Activated T-helper 1 cell treated with anti-CD3 and anti-CD28 coated beads, Interleukin-12 subunit alpha, Interleukin-12 subunit beta, Interleukin-2, Interleukin-4 antibody, amounts not matched to agents 30 ng/mL and 10 ng/mL and 1 ng/mL, durations not matched to agents 14 hours and 24 hours and 36 hours (primary cell): ENCODE measurements at regions not wholly inside any gene's neighbourhood (a gene's known extent, or its start where the extent isn't known, plus 50 kb on each side); places are given as distances from the start of the nearest gene placed in this dataset.

Source experiments
- DNase-seq: peaks from one replicate; pipeline ENCODE4 v3.0.0; 2021; ENCODE audit warnings: low spot score
- H3K27ac Mint-ChIP-seq: one replicate; pipeline ENCODE4 v1.8.0; 2021; ENCODE audit warnings: mild to moderate bottlenecking, mixed read lengths
- H3K27me3 Mint-ChIP-seq: one replicate; pipeline ENCODE4 v1.8.0; 2022; ENCODE audit warnings: mild to moderate bottlenecking, moderate library complexity, mixed read lengths; ENCODE audit not compliant: insufficient read depth
- H3K36me3 Mint-ChIP-seq: one replicate; pipeline ENCODE4 v1.8.0; 2021; ENCODE audit warnings: low read depth, mixed read lengths
- H3K4me1 Mint-ChIP-seq: one replicate; pipeline ENCODE4 v1.8.0; 2021; ENCODE audit warnings: low read depth, mixed read lengths
- H3K4me3 Mint-ChIP-seq: one replicate; pipeline ENCODE4 v1.8.0; 2021; ENCODE audit warnings: mild to moderate bottlenecking, moderate library complexity, mixed read lengths
- H3K9me3 Mint-ChIP-seq: one replicate; pipeline ENCODE4 v1.8.0; 2021; ENCODE audit warnings: mixed read lengths
- intact Hi-C: fragments of 100-400 bp; cut with micrococcal nuclease; formaldehyde crosslinking; loops from one replicate; pipeline ENCODE4 v1.15.1; 2024

DNA sequence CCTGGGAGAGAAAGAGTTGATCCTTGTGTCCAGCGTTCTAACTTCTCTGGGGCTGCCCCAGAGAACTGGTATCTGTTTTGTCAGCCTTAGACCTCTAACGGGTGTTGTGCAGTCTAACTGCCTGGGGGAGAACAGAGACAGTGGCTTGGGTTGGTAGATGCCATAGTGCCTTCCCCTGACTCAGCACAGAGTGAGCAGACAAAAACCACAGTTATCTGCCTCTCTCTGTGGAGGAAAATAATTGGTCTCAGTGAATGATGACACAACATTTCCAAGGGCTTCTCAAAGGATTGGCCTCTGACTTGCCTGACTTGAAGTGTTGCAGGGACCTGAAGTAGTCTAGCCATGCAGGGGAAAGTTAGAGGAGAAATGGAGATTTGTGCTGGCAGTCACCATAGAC lies 226.2 kb upstream of the MAN1A1 start:
- Mint-ChIP-seq H3K27me3 (peaks cover 6% of the 10 kb centered on the region), H3K4me1 (no peaks in the 10 kb centered on the region), H3K27ac (no peak overlapping the region), H3K9me3 (peaks cover 7% of the 10 kb centered on the region), H3K4me3 (no peak overlapping the region), H3K36me3 (no peaks in the 10 kb centered on the region)
- intact Hi-C loops = no loop called here
- no peak for DNase-seq

DNA sequence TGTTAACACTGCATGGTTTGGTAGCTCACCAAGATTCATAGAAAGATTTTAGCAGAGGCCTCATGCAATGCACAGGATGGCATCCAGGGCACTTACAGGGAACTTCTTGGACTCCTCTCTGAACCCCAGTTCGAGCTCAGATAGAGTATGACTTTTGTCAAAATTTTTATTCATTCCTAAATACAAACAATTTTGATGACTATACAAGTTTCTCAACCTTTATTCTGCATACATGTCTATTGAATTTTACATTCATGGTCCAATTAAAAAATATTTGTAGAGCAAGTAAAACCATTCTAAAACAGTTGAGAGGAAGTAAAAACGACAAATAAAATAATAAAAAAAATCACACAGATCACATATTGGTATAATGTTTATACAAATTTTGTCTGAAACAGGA lies 219.0 kb upstream of the MAN1A1 start:
- no peaks in the 10 kb centered on the region for H3K4me1 Mint-ChIP-seq
- H3K36me3 Mint-ChIP-seq = no peaks in the 10 kb centered on the region
- no peaks in the 10 kb centered on the region for H3K9me3 Mint-ChIP-seq
- intact Hi-C loops = no loop called here
- no peak overlapping the region for H3K4me3 Mint-ChIP-seq
- DNase-seq = no peak
- no peak overlapping the region for H3K27ac Mint-ChIP-seq
- H3K27me3 Mint-ChIP-seq = no peaks in the 10 kb centered on the region

DNA sequence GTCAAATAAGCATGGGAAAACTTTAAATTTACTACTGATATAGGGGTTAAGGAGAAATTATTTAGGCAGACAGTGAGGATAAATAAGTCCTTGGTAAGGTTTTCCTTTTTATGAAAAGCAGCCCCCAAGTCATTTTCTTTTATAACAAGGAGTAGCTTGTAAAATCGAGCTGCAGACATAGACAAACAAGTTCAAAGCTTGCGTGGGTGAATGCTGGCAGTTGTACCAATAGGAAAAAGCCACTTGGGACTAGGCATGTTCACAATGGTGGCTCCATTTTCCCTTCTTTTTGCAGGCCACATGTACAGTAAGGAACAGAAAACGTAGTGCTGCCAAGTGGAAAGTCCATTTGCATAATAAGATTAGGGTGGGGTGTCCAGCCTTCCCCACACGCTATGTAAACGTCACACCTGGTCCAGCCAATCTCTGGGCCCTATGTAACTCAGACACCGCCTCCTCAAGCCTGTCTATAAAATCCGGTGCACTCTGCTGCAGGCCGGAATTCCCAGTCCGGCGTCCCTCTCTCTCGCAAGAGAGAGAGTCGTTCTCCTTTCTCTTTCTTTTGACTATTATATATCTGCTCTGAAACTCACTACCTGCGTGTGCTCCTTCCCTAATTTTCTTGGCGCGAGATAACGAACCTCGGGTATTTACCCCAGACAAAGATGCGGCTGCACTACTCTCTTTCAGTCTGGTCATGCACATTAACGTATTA lies 217.1 kb upstream of the MAN1A1 start:
- no peak overlapping the region for H3K27ac Mint-ChIP-seq

DNA sequence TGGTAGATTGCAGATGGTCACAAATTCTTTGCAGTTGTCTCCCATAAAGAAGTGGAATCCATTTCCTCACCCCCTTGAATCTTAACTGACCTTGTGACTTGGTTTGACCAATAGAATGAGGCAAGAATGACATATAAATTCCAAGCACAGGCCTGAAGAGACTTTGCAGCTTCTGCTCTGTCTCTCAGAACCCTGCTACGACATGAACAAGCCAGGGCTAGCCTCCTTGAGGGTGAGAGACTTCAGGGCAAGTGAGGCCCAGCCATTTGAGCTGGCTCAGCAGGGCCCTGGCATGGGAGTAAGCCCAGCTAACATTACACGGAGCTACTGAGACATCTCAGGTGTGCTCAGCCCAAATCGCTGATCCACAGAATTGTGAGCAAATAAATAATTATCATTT lies 216.3 kb upstream of the MAN1A1 start:
- intact Hi-C loops = no loop called here
- Mint-ChIP-seq H3K4me3 (no peak overlapping the region), H3K4me1 (no peaks in the 10 kb centered on the region), H3K9me3 (no peaks in the 10 kb centered on the region), H3K27me3 (no peaks in the 10 kb centered on the region), H3K36me3 (no peaks in the 10 kb centered on the region), H3K27ac (no peak overlapping the region)
- no peak for DNase-seq

More for the DNA sequence above, 217.1 kb upstream of the MAN1A1 start:
- H3K4me1 Mint-ChIP-seq = no peaks in the 10 kb centered on the region
- H3K9me3 Mint-ChIP-seq = no peaks in the 10 kb centered on the region
- no peaks in the 10 kb centered on the region for H3K36me3 Mint-ChIP-seq
- intact Hi-C loops = no loop called here
- no peaks in the 10 kb centered on the region for H3K27me3 Mint-ChIP-seq
- DNase-seq = no peak
- H3K4me3 Mint-ChIP-seq = no peak overlapping the region

DNA sequence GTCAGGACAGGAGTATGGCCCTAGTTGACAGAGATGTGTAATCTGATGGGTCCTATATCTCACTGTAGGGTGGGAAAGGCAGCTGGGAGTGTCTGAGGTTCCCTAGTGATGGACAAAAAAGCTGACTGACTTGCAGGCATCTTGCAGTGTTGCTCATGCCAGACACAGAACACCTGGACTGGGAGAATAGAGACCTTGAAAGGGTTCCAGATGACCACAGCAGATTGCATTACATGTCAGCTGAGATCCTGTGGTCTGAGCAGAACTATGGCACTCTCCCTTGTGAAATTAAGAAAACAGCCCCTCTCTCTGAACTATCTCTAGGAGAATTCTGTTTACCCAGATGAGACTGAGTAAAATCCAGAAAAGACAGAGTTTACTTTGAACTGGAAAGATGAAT lies 212.6 kb upstream of the MAN1A1 start:
- Mint-ChIP-seq H3K27me3 (peaks cover 4% of the 10 kb centered on the region), H3K27ac (no peak overlapping the region), H3K4me1 (no peaks in the 10 kb centered on the region), H3K4me3 (no peak overlapping the region), H3K9me3 (no peaks in the 10 kb centered on the region), H3K36me3 (no peaks in the 10 kb centered on the region)
- intact Hi-C loops = no loop called here
- DNase-seq = no peak

DNA sequence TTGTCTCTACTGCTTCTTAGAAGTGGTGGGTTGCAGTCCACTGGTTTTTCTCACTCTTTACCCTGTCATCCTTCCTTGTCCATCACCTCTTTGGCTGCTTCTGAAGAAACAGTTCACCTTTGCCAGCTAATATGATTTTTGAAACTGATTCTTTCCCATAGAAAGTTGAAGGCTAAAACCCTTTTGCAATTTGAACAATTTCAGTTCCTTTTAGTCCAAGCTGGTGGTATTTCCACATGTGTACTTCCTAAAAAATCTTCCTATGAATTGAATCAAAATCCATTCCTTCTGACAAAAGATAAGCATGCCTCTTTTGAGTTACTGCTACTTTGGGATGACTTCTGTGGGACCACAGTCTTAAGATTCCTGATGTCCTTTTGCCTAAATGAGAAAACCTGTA lies 210.0 kb upstream of the MAN1A1 start:
- H3K27ac Mint-ChIP-seq = no peak overlapping the region
- no peak overlapping the region for H3K4me3 Mint-ChIP-seq
- no peaks in the 10 kb centered on the region for H3K4me1 Mint-ChIP-seq
- intact Hi-C loops = no loop called here
- H3K27me3 Mint-ChIP-seq = peaks cover 4% of the 10 kb centered on the region
- no peaks in the 10 kb centered on the region for H3K36me3 Mint-ChIP-seq
- H3K9me3 Mint-ChIP-seq = no peaks in the 10 kb centered on the region
- no peak for DNase-seq

DNA sequence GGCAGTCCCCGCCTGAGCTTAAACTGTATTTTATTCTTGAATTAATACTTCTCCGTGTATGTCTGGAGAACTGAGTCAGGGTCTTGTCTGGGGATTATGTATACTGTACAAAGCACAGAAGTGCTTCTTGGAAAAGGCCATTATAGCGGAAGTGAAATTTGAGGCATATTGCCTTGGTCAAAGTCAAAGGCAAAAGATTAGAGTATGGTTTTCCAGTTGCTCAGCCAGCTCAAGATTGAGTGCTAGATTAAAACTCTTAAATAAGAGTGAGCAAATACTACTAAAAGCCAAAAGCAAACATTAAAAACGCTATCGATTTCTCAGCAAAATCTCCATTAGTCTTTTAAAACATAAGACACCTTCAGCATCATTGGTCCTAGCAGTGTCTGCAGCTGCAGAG lies 207.7 kb upstream of the MAN1A1 start:
- H3K4me3 Mint-ChIP-seq = no peak overlapping the region
- H3K36me3 Mint-ChIP-seq = no peaks in the 10 kb centered on the region
- H3K9me3 Mint-ChIP-seq = no peaks in the 10 kb centered on the region
- no peak for DNase-seq
- H3K27me3 Mint-ChIP-seq = peaks cover 5% of the 10 kb centered on the region
- intact Hi-C loops = no loop called here
- no peaks in the 10 kb centered on the region for H3K4me1 Mint-ChIP-seq
- H3K27ac Mint-ChIP-seq = no peak overlapping the region

DNA sequence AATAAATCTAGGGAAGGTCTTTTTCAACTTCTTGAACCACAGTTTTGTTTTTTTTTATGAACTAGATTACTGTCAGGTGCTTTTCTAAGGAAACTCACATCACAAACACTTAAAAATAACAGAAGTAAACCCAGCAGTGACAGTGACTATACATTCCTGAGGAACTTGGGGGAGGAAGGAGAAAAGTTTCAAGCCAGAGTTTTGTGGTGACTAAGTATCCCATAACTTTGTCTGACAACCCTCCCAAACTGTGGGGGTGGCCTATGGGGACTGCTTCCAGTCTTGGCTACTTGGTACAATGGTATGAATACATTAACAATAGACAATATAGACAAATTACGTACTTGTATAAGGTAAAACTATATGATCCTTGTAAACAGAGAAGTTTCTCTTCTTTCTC lies 202.5 kb upstream of the MAN1A1 start:
- intact Hi-C loops = no loop called here
- Mint-ChIP-seq H3K9me3 (no peaks in the 10 kb centered on the region), H3K27ac (no peak overlapping the region), H3K4me1 (no peaks in the 10 kb centered on the region), H3K4me3 (no peak overlapping the region), H3K27me3 (peaks cover 4% of the 10 kb centered on the region), H3K36me3 (no peaks in the 10 kb centered on the region)
- no peak for DNase-seq

DNA sequence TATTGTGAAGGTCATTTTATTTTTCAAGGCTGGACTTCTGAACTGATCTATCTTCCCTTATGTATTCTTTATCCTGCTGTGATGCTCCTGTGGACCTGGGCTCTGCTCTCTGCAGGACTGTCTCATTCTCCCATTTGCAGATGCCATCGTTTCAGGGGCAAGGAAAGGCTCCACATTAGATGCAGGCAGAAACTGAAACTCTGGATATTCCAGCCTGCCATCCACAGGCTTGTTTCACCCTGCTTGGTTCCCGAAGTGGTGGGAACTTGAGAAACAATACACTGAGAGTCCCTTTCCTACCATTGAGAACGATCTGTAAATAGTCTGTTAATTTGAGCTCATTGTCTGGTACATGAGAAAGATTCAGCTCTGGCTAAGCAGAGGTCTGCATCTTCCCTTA lies 197.5 kb upstream of the MAN1A1 start:
- Mint-ChIP-seq H3K27ac (no peak overlapping the region), H3K4me1 (no peaks in the 10 kb centered on the region), H3K36me3 (no peaks in the 10 kb centered on the region), H3K4me3 (no peak overlapping the region), H3K9me3 (no peaks in the 10 kb centered on the region), H3K27me3 (peaks cover 10% of the 10 kb centered on the region)
- intact Hi-C loops = no loop called here
- DNase-seq = no peak

DNA sequence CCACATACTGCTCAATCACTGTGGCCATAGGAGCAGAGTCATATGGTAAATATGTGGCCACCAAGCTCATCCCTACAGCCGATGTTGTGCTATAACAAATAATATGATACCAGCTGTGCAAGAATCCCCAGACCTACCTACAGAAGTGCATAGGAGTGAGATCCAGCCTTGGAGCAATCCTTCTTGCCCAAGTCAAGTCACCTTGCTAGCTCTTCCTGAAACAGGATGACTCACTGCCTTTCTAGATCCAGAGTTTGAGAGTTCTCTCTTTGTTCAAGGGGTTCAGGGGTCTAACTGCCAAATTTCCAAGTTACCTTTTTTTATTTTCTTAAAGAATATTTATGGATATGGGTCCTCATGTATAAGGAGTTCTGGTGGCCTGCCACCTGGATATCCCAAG lies 195.7 kb upstream of the MAN1A1 start:
- Mint-ChIP-seq H3K9me3 (no peaks in the 10 kb centered on the region), H3K27me3 (peaks cover 8% of the 10 kb centered on the region), H3K27ac (no peak overlapping the region), H3K36me3 (no peaks in the 10 kb centered on the region), H3K4me1 (no peaks in the 10 kb centered on the region), H3K4me3 (no peak overlapping the region)
- intact Hi-C loops = no loop called here
- no peak for DNase-seq

DNA sequence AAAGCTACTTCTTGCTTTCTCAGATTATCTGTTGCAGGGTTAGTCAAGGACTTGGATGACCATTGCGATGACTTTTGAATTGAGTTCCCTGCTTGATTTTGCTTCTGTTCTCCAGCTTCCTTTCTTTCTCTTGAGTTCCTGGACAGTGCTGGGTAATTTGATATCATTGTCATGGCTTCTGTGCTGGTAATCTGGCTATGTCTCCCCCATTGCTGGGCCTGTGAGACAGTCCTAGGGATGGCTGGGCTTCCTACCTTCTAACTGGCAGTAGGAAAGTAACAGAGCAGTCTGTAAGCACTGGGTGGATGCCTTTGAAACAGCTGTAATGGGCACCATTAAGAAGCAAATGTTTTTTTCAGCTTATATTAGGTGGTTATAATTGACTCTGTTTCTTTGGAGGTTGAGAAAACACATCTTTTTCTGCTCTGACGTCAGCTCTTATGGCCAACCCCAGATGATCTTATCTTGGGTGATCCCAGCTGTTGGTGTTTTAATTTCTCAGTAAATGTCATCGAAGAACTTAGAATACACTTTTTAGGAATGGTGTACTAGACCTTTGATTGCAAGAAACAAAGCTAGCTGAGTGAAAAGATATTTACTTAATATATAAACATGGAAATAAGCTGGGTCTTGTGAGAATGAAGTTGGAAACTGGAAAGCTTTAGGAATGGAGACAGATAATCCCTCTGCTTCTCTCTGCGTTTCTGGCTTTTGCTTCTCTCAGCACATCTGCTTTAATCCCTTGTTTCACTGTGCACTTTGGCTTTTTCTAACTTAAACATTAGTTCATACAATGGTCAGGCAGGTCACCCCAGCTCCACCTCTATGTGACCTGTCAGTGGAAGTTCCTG lies 195.0 kb upstream of the MAN1A1 start:
- no peak for DNase-seq
- Mint-ChIP-seq H3K4me3 (no peak overlapping the region), H3K27me3 (peaks cover 8% of the 10 kb centered on the region), H3K9me3 (no peaks in the 10 kb centered on the region), H3K4me1 (no peaks in the 10 kb centered on the region), H3K27ac (no peak overlapping the region), H3K36me3 (no peaks in the 10 kb centered on the region)
- intact Hi-C loops = no loop called here

DNA sequence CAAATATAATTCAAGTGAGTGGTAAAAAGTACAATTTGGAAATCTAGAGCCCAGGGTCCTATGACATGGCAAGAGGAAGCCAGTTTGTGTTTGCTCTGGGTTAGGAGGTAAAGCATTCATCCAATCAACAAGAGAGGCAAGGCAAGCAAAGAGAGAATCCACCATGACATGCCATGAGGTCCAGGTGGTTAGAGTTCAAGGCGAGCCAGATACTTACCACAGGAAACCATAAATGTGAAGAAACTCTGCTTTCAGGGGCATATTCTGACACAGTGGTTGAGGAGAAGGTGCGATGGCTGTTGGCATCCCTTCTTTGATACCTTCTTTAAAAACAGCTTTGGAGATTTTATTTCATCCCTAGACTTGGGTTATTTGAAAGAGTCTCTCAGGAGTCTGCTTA lies 193.8 kb upstream of the MAN1A1 start:
- H3K27me3 Mint-ChIP-seq = peaks cover 9% of the 10 kb centered on the region
- H3K4me1 Mint-ChIP-seq = no peaks in the 10 kb centered on the region
- no peak for DNase-seq
- intact Hi-C loops = no loop called here
- no peak overlapping the region for H3K4me3 Mint-ChIP-seq
- no peaks in the 10 kb centered on the region for H3K9me3 Mint-ChIP-seq
- no peaks in the 10 kb centered on the region for H3K36me3 Mint-ChIP-seq
- H3K27ac Mint-ChIP-seq = no peak overlapping the region

DNA sequence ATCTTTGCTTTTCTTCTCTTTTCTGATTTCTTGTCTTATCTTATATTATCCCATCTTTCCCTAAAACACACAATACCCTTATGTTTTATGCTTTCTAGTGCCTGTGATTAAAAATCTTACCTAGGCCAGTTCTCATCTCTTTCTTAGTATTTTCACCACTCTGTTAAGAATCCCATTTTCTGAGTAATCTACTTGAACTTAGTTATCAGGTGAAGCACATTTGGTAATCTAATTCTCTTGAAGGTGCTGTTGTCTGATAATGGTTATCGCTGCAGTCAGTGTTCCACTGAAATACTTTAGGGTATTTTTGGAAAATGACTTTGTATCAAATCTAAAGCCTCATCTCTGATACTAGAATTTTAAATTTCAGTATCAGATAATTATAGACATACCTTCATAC lies 192.5 kb upstream of the MAN1A1 start:
- H3K36me3 Mint-ChIP-seq = no peaks in the 10 kb centered on the region
- H3K4me1 Mint-ChIP-seq = no peaks in the 10 kb centered on the region
- no peaks in the 10 kb centered on the region for H3K9me3 Mint-ChIP-seq
- peaks cover 12% of the 10 kb centered on the region for H3K27me3 Mint-ChIP-seq
- intact Hi-C loops = no loop called here
- no peak for DNase-seq
- H3K27ac Mint-ChIP-seq = no peak overlapping the region
- no peak overlapping the region for H3K4me3 Mint-ChIP-seq
